ACC112 (cell line): ENCODE measurements at regions not wholly inside any gene's neighbourhood (a gene's known extent, or its start where the extent isn't known, plus 50 kb on each side); places are given as distances from the start of the nearest gene placed in this dataset.

ENCODE experiments used
- H2AFZ ChIP-seq: fragments of 200-600 bp; sonication (generic); one replicate; pipeline ENCODE4 v1.6.0; 2017; ENCODE audit warnings: antibody characterized with exemption, low read length; ENCODE audit not compliant: unreplicated experiment
- H3K27ac ChIP-seq: fragments of 200-600 bp; sonication (generic); 2 replicates; pipeline ENCODE4 v1.5.1; 2014; ENCODE audit warnings: low read depth, mild to moderate bottlenecking, antibody characterized with exemption, low read length, moderate library complexity
- H3K27me3 ChIP-seq: fragments of 200-600 bp; sonication (generic); 2 replicates; pipeline ENCODE4 v1.6.1; 2014; ENCODE audit warnings: mild to moderate bottlenecking, antibody characterized with exemption, low read length, moderate library complexity, mixed read lengths; ENCODE audit not compliant: insufficient read depth
- H3K36me3 ChIP-seq: fragments of 200-600 bp; sonication (generic); 2 replicates; pipeline ENCODE4 v1.6.1; 2016; ENCODE audit warnings: mild to moderate bottlenecking, antibody characterized with exemption, low read length, moderate library complexity, mixed read lengths; ENCODE audit not compliant: insufficient read depth
- H3K4me1 ChIP-seq: fragments of 200-600 bp; sonication (generic); one replicate; pipeline ENCODE4 v1.6.1; 2016; ENCODE audit warnings: low read length, mixed read lengths; ENCODE audit not compliant: insufficient read depth, unreplicated experiment, control insufficient read depth
- H3K4me3 ChIP-seq: fragments of 200-600 bp; sonication (generic); 2 replicates; pipeline ENCODE4 v1.5.1; 2014; ENCODE audit warnings: mild to moderate bottlenecking, low read depth, low read length
- H3K79me2 ChIP-seq: fragments of 200-600 bp; sonication (generic); one replicate; pipeline ENCODE4 v1.6.0; 2016; ENCODE audit warnings: low read length; ENCODE audit not compliant: control insufficient read depth, unreplicated experiment, insufficient read depth

DNA sequence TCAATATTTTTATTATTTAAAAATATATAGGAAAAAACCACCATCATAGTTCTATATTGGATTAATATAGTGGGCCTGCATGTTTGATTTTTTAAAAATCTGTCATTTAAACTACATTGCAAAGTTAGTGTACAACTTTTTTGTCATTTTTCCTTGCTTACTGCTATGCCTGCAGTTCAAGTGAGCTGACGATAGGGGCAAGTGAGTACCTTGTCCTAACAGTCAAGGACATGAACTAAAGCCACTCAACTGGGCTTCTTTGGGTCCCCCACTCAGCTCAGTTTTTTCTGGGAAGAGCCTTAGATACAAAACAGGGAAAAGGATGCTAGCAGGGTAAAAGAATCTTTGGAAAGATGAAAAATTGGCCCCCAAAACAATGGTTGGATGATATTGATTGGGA, 269.9 kb downstream of the MAN2A1 start:
- no peak overlapping the region for H3K4me3 ChIP-seq
- H3K27ac ChIP-seq: no peak overlapping the region
- no peaks in the 10 kb centered on the region for H3K79me2 ChIP-seq
- H3K27me3 ChIP-seq: peaks cover 4% of the 10 kb centered on the region; the same call in 1 of the 2 replicates
- H2AFZ ChIP-seq: no peak overlapping the region
- no peaks in the 10 kb centered on the region for H3K36me3 ChIP-seq
- H3K4me1 ChIP-seq: no peaks in the 10 kb centered on the region

GRCh38 chr5:109961751-109962150, 272.0 kb downstream of the MAN2A1 start:
- Histone ChIP-seq H2AFZ (no peak overlapping the region), H3K4me3 (no peak overlapping the region), H3K27ac (no peak overlapping the region), H3K4me1 (no peaks in the 10 kb centered on the region), H3K36me3 (no peaks in the 10 kb centered on the region), H3K79me2 (no peaks in the 10 kb centered on the region), H3K27me3 (peaks cover 4% of the 10 kb centered on the region; the same call in 1 of the 2 replicates)

DNA sequence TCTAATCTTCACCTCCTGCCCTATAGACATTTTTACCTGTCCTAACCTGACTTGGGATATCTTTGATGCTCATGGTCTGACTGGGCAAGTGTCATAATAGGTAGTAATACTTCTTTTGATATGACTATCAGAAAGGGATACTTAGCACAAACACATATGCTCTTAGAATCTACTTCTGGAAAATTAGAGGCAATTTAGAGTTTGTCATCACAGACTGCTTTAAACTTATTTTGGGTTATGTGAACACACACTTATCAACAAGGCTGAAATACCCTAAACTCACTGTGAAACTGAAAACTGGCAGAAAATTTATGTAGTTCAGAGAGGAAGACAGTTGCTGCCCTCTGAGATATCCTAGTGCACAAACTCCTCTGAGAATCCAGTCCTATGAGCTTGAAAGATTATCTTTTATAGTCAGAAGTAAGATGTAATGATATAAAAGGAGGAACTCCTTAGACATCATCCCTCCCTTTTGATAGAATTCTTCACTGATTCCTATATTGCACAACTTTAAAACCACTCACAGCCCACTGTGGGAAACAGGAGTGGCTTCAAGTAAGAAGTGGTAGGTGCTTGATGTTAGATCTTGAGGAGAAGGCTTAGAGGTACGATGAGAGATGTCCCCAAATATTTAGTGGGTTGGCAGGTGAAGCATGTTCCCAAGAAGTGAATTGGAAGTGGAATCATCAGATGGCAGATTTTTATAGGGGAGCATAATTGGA, 273.3 kb downstream of the MAN2A1 start:
- H2AFZ ChIP-seq: no peak overlapping the region
- no peak overlapping the region for H3K27ac ChIP-seq
- peaks cover 1% of the 10 kb centered on the region; the same call in 1 of the 2 replicates for H3K27me3 ChIP-seq
- no peaks in the 10 kb centered on the region for H3K36me3 ChIP-seq
- no peak overlapping the region for H3K4me3 ChIP-seq
- no peaks in the 10 kb centered on the region for H3K4me1 ChIP-seq
- H3K79me2 ChIP-seq: no peaks in the 10 kb centered on the region

DNA sequence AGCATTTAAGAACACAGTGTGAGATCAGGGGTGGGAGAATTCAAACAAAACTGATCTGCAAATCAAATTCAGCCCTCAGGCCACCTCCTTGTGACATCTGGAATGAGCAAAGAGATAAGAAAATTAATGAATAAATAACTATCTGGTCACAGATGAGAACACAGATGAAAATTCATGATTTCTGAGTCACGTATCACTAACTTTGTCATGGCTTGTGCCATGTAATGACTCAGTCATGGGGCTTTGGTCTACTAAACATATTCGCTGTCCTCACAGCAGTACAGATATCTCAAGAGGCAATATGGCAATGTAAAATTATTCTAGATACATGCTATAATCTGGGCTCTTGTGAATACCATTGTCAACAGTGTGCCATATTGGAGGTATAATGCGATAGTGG, 274.4 kb downstream of the MAN2A1 start:
- Histone ChIP-seq H3K27me3 (no peaks in the 10 kb centered on the region), H3K27ac (no peak overlapping the region), H3K4me1 (no peaks in the 10 kb centered on the region), H3K4me3 (no peak overlapping the region), H3K36me3 (no peaks in the 10 kb centered on the region), H3K79me2 (no peaks in the 10 kb centered on the region), H2AFZ (no peak overlapping the region)

DNA sequence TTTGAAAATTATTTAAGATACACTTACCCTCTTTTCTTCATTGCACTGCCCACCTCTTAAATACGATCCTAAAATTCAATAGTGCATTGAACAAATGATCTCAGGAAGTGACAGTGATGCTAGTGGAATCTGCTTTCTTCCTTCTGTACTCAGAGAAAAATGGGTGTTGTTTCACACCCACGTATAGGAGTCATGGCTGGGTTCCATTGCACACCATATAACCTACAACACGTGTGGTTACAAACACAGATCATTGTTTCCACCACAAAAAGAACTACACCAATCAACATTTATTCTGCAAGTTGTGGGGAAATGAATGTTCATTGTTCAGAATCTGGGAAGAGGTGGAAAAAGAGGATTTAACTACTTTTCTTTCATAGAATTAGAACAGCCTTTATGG, 275.9 kb downstream of the MAN2A1 start:
- H3K4me1 ChIP-seq: no peaks in the 10 kb centered on the region
- no peaks in the 10 kb centered on the region for H3K79me2 ChIP-seq
- no peaks in the 10 kb centered on the region for H3K36me3 ChIP-seq
- no peak overlapping the region for H3K27ac ChIP-seq
- H3K4me3 ChIP-seq: no peak overlapping the region
- no peak overlapping the region for H2AFZ ChIP-seq
- no peaks in the 10 kb centered on the region for H3K27me3 ChIP-seq

DNA sequence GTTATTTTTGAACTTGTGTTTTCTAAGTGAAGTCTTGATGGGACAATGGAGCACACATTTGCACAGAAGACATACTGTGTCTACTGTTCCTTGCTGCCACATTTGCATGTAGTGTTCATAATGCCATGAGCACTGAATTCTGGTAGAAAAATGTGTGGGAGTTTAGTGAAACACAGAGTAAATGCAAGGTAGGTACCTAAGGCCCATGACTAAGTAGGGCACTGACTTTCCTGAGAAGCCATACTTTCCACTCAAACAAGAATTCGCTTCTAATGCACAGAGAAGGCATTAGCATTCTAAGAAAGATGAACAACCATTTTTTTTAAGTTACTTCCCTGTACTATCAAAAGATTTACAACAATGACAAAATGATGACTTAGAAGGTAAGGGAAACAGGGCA, 282.2 kb downstream of the MAN2A1 start:
- no peak overlapping the region for H2AFZ ChIP-seq
- no peaks in the 10 kb centered on the region for H3K27me3 ChIP-seq
- no peak overlapping the region for H3K4me3 ChIP-seq
- H3K4me1 ChIP-seq: no peaks in the 10 kb centered on the region
- no peaks in the 10 kb centered on the region for H3K36me3 ChIP-seq
- no peak overlapping the region for H3K27ac ChIP-seq
- H3K79me2 ChIP-seq: no peaks in the 10 kb centered on the region

DNA sequence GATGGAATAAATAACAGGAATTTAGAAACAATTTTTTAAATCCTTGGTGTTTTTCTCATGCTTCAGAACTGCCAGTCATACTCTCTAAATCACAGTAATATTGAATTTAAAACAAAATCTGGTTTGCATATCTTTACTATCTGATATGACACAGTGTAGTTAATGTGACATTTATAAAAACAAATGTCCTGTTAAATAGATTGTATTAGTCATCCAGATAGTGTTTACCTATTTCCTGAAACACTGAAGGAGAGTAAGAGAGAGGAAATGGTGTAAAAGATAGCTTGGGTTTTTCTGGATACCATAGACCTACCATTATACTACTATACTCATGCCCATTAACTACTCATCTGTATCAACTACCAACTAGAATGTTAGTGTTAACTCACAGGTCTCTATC, 292.3 kb downstream of the MAN2A1 start:
- Histone ChIP-seq H3K4me1 (no peaks in the 10 kb centered on the region), H3K4me3 (no peak overlapping the region), H2AFZ (no peak overlapping the region), H3K36me3 (no peaks in the 10 kb centered on the region), H3K27me3 (no peaks in the 10 kb centered on the region), H3K79me2 (no peaks in the 10 kb centered on the region), H3K27ac (no peak overlapping the region)

GRCh38 chr5:109982966-109983534, 293.3 kb downstream of the MAN2A1 start:
- H3K27ac ChIP-seq: no peak overlapping the region
- H3K4me1 ChIP-seq: no peaks in the 10 kb centered on the region
- no peaks in the 10 kb centered on the region for H3K36me3 ChIP-seq
- H3K79me2 ChIP-seq: no peaks in the 10 kb centered on the region
- H3K27me3 ChIP-seq: no peaks in the 10 kb centered on the region
- no peak overlapping the region for H3K4me3 ChIP-seq
- no peak overlapping the region for H2AFZ ChIP-seq

DNA sequence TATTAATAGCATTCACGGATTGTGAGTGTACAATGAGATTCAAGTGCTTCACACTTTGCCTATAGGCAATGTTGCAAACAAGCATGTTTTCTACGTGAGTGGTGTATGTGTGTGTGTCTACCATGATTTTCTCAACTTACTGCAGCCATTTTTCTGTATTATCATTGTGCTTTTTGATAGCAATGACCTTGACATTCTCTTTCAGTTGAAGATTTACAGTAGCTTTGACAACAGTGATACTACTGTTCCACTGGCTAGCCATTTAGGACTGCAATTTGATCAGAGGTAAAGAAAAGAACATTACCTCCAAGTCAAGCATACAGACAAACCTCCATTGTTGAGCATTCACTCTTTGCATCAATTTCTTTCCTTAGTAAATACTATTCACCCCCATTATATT, 297.0 kb downstream of the MAN2A1 start:
- Histone ChIP-seq H3K27me3 (no peaks in the 10 kb centered on the region), H3K4me1 (no peaks in the 10 kb centered on the region), H3K4me3 (no peak overlapping the region), H3K27ac (no peak overlapping the region), H3K36me3 (no peaks in the 10 kb centered on the region), H3K79me2 (no peaks in the 10 kb centered on the region), H2AFZ (no peak overlapping the region)

DNA sequence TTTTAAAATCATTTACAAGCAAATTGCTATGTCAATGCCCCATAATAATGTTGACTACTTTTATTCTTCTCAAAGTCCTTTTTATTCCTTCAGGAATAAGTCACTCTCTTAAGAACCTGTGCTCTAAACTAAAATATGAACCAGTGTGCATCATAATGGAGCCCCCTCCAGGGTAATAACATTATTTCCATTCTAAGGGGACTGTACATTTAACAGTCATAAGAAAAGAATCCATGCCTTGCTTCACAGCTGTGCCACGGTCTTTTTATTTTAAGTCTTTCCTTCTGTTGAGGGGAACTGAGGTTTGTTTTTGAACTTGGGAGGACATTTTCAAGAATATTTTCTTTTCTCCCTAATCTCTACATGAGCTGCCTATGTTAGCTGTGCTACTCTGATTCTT, 297.6 kb downstream of the MAN2A1 start:
- Histone ChIP-seq H3K4me3 (no peak overlapping the region), H2AFZ (no peak overlapping the region), H3K27me3 (no peaks in the 10 kb centered on the region), H3K4me1 (no peaks in the 10 kb centered on the region), H3K79me2 (no peaks in the 10 kb centered on the region), H3K36me3 (no peaks in the 10 kb centered on the region), H3K27ac (no peak overlapping the region)

- no peaks in the 10 kb centered on the region for H3K4me1 ChIP-seq
- no peaks in the 10 kb centered on the region for H3K27me3 ChIP-seq
- no peak overlapping the region for H3K27ac ChIP-seq
- no peak overlapping the region for H3K4me3 ChIP-seq
- H2AFZ ChIP-seq: no peak overlapping the region
- H3K36me3 ChIP-seq: no peaks in the 10 kb centered on the region
- no peaks in the 10 kb centered on the region for H3K79me2 ChIP-seq
These were observed 298.2 kb downstream of the MAN2A1 start for GRCh38 chr5:109987970-109988369.
